Breast epithelium (tissue), 3 donors: ENCODE measurements at regions not wholly inside any gene's neighbourhood (a gene's known extent, or its start where the extent isn't known, plus 50 kb on each side); places are given as distances from the start of the nearest gene placed in this dataset.

ENCODE experiments used
- POLR2A ChIP-seq: fragments of 450-650 bp; IDR thresholded peaks from one replicate; pipeline ENCODE4 v1.6.1; 2016; ENCODE audit warnings: antibody characterized with exemption, mild to moderate bottlenecking, moderate library complexity
- POLR2AphosphoS5 ChIP-seq, 3 donors: sonication (generic); formaldehyde crosslinking; IDR thresholded peaks; one replicate each; pipeline ENCODE4 v1.6.1; 2017; ENCODE audit warnings: antibody characterized with exemption in 3 of 3
- TF ChIP-seq, protein P1 (sequence below), 3 donors: fragments of 450-650 bp; IDR thresholded peaks; one replicate each; pipeline ENCODE4 v1.5.1; 2016 to 2017; ENCODE audit warnings: antibody characterized with exemption in 3 of 3, mild to moderate bottlenecking in 3 of 3, moderate library complexity in 3 of 3

DNA sequence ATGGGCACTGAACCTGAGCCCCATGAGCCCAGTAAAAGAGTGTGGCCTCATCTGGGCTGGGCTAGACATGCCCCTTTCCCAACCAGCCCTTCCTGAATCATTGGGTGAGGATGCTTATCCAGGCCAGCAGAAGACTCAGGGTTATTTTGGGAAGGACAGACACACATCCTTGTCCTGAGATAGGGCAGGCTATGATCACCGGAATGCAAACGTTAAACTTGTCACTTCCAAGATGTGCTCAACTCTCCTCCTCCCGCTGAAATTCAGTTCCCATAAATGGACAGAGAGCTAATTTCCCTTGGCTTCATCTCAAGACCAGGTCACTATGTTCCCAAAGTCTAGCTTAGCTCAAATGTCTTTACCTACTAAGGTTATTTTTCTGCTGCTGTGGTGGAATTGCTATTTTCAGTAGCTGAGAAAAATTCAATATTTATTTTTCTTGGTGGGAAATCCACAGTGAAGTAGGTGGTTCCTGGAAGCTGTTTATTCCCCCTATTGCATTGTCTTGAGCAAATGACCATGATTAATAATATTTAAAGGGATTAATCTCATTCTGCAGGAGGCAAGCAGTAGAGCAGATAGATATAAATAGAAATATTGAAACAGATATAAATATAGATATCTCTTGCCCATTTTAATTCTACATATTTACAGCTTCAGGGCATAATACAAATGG, 70.0 kb downstream of the NXNL2 start:
- TF ChIP-seq POLR2AphosphoS5 (IDR thresholded peaks at IDR 0.05), result no peak
- TF ChIP-seq POLR2A, result no peak
- TF ChIP-seq, protein P1, sequence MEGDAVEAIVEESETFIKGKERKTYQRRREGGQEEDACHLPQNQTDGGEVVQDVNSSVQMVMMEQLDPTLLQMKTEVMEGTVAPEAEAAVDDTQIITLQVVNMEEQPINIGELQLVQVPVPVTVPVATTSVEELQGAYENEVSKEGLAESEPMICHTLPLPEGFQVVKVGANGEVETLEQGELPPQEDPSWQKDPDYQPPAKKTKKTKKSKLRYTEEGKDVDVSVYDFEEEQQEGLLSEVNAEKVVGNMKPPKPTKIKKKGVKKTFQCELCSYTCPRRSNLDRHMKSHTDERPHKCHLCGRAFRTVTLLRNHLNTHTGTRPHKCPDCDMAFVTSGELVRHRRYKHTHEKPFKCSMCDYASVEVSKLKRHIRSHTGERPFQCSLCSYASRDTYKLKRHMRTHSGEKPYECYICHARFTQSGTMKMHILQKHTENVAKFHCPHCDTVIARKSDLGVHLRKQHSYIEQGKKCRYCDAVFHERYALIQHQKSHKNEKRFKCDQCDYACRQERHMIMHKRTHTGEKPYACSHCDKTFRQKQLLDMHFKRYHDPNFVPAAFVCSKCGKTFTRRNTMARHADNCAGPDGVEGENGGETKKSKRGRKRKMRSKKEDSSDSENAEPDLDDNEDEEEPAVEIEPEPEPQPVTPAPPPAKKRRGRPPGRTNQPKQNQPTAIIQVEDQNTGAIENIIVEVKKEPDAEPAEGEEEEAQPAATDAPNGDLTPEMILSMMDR (IDR thresholded peaks at IDR 0.05), result no peak
